ENCODE measurements at regions not wholly inside any gene's neighbourhood (a gene's known extent, or its start where the extent isn't known, plus 50 kb on each side); places are given as distances from the start of the nearest gene placed in this dataset.
"Not testable (repeated sequence)": the region's sequence is repeated elsewhere in the genome, so short reads cannot be mapped to it uniquely, and the experiment has no call there.

- FAIRE-seq: no peak
These were observed 136.2 kb upstream of the SALL1 start for GRCh38 chr16:51287121-51287755.

DNA sequence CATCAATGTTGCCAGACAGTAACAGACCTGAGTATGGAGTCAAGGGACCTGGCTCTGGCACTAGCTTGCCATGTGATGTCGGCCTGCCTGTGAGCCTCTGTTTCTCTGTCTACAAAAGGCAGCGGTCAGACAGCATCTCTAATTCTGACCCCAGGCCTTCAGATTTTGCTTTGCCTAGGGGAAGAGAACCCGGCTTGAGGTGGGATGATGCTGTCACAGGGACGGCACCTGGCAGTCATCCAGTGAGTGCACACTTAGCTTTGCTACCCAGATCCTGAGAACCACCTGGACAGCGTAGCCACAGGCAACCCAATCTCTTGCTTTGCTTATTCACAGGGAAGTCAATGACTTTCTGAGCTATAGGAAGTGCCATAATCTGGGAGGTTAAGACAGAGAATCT is 135.2 kb upstream of the SALL1 start:
- FAIRE-seq: no peak

- no peak for FAIRE-seq
These were observed 125.3 kb upstream of the SALL1 start for GRCh38 chr16:51276336-51276735.

DNA sequence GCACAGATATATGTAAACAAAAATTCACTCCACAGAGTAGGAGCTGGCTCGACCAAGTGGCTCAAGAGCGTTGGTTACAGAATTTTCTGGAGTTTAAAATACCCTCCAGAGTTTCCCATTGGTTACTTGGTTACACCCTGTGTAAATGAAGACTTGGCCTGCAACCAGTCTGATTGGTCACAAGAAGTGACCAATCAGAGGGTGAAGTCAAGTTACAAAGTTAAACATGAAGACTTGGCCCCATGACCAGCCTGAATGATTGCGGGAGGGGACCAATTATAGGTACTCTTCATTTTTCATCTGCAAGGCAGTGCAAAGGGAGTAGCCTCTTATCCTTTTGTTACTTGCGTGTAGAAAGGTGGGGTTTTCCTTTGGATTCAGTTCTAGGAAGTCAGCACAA is 121.3 kb upstream of the SALL1 start:
- FAIRE-seq: no peak

DNA sequence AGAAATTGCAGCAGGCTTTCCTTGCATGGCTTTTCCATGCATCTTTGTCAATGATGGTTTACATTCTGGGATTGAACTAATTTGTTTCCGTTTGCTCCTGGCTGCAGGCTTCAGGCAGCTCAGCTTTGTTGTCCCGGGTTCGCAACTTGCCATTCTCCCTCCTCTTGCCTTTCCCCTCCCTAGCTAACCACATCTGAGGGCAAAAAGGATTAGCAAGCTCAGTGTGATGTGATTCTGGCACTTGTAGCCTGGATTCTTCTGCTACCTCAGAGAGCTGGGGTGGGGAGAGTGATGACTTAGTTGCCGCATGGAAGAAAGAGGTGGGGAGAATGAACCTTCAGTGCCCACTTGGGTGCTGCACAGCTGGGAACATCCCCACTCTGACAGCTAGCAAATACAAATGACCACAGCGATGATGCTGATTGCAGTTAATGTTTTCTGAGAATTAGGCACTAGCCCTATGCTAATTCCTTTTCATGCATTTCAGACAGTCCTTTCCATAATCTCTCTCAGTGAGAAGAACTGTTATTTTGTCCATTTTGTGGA is 120.2 kb upstream of the SALL1 start:
- no peak for FAIRE-seq

GRCh38 chr16:51268237-51268636 is 117.2 kb upstream of the SALL1 start:
- FAIRE-seq: no peak

DNA sequence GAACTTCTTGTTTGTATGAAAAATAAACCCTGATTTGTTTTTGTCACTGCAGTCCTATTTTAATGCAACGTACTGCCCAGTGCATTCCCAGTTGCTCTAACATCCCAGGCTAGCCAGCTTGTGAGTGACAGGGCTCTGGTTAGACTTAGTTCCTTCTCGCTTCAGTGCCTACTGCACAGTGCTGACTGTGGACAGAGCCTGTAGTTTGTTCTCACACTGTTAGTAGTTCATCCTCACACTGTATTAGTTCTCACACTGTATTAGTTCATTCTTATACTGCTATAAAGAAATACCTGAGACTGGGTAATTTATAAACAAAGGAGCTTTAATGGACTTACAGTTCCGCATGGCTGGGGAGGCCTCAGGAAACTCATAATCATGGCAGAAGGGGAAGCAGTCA is 116.6 kb upstream of the SALL1 start:
- no peak for FAIRE-seq

DNA sequence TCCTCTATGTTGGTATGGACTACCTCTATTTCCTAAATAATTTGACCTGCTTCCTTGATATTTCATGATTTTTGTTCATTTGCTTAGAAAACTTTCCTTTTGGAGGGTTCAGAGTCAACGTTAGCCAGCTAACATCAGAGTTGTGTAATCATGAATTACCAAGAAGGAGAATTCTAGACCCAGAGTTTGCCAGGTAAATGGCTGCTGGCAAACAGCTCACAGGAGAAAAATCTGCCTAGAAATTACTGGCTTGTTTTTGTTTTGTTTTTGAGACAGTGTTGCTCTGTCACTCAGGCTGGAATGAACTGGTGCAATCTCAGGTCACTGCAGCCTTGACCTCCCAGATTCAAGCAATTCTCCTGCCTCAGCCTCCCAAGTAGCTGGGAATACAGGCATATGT is 111.4 kb upstream of the SALL1 start:
- no peak for FAIRE-seq

- FAIRE-seq: no peak
These were observed 110.8 kb upstream of the SALL1 start for GRCh38 chr16:51261919-51262318.

- no peak for FAIRE-seq
These were observed 104.4 kb upstream of the SALL1 start for GRCh38 chr16:51255349-51255972.

DNA sequence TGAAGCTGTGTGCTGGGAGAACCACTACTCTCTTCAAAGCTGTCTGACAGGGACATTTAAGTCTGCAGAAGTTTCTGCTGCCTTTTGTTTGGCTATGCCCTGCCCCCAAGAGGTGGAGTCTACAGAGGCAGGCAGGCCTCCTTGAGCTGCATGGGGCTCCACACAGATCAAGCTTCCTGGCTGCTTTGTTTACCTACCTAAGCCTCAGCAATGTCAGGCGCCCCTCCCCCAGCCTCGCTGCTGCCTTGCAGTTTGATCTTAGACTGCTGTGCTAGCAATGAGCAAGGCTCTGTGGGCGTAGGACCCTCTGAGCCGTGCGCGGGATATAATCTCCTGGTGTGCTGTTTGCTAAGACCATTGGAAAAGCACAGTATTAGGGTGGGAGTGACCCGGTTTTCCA is 103.3 kb upstream of the SALL1 start:
- FAIRE-seq: not testable (repeated sequence)

DNA sequence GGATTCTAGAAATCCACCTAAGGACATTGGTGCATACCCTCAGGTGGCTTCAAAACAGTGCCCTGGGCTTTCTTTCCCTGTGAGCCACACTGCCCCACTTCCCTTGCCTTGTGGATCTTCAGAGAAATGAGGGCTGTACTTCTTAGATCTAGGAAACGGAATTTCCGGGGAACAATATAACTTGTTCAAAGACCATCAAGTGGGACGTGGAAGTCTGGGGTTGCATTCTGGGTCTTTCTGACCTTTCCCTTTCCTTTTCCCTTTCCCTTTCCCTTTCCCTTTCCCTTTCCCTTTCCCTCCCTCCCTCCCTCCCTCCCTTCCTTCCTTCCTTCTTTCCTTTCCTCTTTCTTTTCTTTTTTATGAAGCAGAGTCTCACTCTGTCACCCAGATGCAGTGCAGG is 97.1 kb upstream of the SALL1 start:
- FAIRE-seq: no peak

GRCh38 chr16:51245658-51245995 is 94.6 kb upstream of the SALL1 start:
- no peak for FAIRE-seq

DNA sequence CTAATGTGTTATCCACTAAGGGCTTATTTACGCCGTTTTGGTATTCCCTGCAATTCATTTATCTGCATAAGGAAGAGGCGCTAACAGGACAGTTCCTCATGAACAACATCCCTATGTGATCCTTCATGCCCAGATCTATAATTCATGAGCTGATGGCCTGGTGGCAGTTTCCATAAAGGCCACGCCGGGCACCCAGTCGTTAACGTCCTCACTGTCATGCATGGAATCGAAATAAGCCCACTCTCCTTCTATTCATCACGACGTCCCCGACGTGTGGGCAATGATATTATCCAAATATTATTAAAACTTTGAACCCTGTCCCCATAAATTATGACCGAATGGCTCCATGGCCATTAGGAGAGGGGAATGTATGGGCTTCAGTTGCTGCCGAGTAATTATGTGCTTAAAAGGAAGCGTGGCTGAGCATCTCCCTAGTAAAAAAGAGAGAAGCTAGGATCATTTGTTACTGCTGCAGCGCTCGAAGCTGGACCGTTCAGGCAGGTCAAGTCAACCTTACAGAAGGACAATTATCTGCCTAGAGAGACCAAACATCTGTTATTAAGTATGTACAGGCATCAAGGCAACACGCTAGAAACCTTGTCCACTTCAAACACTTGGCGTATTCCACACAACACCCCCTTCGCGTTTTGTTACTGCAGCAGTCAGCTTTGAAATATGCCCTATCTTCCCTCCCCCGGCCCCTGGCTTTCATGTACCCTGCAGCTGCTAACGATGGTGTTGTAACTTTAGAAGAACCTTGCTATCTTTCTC is 94.0 kb upstream of the SALL1 start:
- FAIRE-seq: no peak

DNA sequence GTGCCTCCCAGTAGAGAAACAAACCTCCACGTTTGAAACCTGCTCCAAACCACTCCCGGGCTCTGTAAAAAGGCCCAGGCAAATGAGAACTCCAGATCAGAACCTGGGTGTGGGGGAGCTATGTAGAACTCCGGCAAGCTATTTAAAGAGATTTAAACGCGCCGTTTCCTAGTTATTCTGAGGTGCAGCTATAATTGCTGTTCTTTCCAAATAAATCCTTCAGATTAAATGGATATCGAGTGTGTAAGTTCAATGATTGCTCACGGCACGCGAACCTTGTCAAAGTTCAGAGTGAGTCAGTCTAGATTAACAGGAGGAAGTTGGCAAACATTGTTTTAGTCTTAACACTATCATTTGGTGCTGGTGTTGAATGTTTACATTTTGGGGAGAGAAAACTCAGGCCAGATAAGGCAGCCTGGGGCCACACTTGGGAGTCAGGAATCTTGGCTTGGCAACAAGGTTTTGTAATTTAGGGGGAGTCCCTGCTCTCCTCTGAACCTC is 92.9 kb upstream of the SALL1 start:
- FAIRE-seq: no peak

- no peak for FAIRE-seq
These were observed 91.4 kb upstream of the SALL1 start for GRCh38 chr16:51242296-51242994.

GRCh38 chr16:51239196-51239595 is 88.1 kb upstream of the SALL1 start:
- no peak for FAIRE-seq

GRCh38 chr16:51237861-51238378 is 86.8 kb upstream of the SALL1 start:
- FAIRE-seq: no peak

DNA sequence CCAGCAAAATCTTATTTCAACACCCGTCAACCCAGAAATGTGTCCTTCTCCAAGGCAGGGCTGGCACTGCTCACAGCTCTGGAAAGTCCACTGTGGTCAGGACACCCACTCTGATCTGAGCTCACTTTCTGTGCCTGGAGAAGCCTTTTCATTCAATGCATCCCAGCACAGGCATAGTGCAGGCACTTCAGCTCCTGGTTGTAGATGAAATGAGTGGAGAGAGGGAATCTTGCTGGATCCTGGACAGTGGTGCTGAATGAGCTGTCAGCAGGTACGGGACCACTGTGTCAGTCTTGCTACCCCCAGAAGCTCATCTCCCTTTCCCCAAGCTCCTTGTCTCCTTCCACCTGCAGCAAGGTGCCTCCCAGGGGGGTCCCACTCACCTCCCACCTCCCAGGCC is 86.1 kb upstream of the SALL1 start:
- no peak for FAIRE-seq

DNA sequence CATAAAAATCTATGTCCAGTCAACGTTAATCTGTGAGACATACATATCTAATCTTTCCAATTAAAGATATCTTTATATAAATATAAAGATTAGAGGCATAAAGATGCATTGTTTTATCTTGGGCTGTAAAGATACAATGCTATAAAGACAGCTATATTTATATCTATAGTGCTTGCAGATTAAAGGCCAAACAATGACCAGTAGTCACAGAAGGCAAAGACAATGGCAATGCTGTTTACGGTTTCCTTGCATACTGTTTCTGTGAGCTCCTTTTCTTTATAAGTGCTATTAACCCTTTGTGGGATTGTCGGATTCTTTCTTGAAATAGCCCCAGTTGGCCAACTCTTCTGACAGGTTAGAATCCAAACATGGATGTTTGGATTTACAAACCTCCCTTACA is 85.5 kb upstream of the SALL1 start:
- no peak for FAIRE-seq

- no peak for FAIRE-seq
These were observed 80.6 kb upstream of the SALL1 start for GRCh38 chr16:51231702-51232101.

DNA sequence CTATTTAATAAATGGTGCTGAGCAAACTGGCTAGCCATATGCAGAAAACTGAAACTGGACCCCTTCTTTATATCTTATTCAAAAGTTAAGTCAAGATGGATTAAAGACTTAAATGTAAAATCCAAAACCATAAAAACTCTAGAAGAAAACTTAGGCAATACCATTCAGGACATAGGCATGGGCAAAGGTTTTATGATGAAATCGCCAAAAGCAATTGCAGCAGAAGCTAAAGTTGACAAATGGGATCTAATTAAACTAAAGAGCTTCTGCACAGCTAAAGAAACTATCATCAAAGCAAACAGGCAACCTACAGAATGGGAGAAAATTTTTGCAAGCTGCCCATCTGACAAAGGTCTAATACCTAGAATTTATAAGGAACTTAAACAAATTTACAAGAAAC is 79.0 kb upstream of the SALL1 start:
- not testable (repeated sequence) for FAIRE-seq

DNA sequence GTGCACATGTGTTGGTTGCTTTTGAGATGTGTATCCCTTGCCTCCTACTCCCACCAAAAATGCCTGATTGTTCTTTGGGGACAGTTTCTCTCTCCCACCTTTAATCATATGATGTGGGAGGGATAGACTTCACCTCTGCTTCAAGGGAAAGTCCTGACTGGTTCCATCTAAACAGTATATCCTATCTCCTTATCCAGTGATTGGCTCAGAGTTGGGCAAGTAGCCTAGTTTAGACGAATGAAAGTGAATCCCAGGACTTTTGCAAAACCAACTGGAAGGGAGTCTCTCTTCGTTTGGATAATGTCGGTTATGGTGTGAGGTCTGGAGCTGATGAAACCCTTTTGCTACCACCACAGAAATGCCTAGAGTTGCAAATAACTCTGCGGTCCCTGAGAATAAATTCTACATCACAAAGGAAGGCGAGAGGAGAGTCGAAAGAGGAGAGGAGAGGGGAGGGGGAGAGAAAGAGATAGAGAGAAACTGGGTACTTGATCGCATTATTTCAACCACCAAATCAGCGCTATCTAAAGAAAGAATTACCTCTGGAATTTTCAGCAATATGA is 77.1 kb upstream of the SALL1 start:
- no peak for FAIRE-seq

Measured in A204.1 (cell line).